Gastrocnemius medialis (tissue), 4 donors: ENCODE measurements at regions not wholly inside any gene's neighbourhood (a gene's known extent, or its start where the extent isn't known, plus 50 kb on each side); places are given as distances from the start of the nearest gene placed in this dataset.

Source experiments
- POLR2A ChIP-seq, 2 donors: fragments of 450-650 bp; IDR thresholded peaks; one replicate each; pipeline ENCODE4 v1.6.1; 2017; ENCODE audit warnings: antibody characterized with exemption in 2 of 2, mild to moderate bottlenecking in 2 of 2, moderate library complexity in 2 of 2
- TF ChIP-seq, protein P1 (sequence below), 5 experiments: fragments of 450-650 bp in 3 of 5; fragments of 200-600 bp in 2 of 5; sonication (generic) in 2 of 5; IDR thresholded peaks in 4 of 5; conservative IDR thresholded peaks in 1 of 5; 1 replicate in 4 of 5; 2 replicates in 1 of 5; pipeline ENCODE4 v1.5.1; 2016 to 2019; ENCODE audit warnings: antibody characterized with exemption in 5 of 5, mild to moderate bottlenecking in 3 of 5, moderate library complexity in 3 of 5

DNA sequence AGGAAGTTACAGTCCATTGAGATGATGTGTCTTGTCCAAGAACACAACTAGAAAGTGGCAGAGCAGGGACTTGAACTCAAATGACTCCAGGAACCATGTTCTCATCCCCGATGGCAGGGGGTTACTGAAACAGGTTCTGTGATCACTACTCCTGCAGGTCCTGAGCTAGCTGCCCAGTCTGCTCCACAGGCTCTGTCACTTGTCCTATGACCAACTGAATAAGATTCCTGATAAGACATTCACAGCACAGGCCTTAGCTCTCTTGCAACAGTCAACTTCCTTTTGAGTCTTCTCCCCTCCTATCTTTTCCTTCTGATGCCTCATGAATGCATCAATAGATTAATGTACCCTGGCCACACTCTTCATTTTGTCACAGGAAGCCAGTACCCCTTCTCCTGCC lies 109.2 kb downstream of the SH3TC2 start:
- TF ChIP-seq POLR2A (IDR thresholded peaks at IDR 0.05), result no peak
- TF ChIP-seq, protein P1, sequence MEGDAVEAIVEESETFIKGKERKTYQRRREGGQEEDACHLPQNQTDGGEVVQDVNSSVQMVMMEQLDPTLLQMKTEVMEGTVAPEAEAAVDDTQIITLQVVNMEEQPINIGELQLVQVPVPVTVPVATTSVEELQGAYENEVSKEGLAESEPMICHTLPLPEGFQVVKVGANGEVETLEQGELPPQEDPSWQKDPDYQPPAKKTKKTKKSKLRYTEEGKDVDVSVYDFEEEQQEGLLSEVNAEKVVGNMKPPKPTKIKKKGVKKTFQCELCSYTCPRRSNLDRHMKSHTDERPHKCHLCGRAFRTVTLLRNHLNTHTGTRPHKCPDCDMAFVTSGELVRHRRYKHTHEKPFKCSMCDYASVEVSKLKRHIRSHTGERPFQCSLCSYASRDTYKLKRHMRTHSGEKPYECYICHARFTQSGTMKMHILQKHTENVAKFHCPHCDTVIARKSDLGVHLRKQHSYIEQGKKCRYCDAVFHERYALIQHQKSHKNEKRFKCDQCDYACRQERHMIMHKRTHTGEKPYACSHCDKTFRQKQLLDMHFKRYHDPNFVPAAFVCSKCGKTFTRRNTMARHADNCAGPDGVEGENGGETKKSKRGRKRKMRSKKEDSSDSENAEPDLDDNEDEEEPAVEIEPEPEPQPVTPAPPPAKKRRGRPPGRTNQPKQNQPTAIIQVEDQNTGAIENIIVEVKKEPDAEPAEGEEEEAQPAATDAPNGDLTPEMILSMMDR (IDR thresholded peaks at IDR 0.05 in 4 of 5, conservative IDR thresholded peaks at IDR 0.05 in 1 of 5), result no peak
